Calu3 (cell line): ENCODE measurements at regions not wholly inside any gene's neighbourhood (a gene's known extent, or its start where the extent isn't known, plus 50 kb on each side); places are given as distances from the start of the nearest gene placed in this dataset.

ENCODE experiments used
- BruUV-seq: library from RNA; stranded (reverse); fragments of 400-500 nt; replicated peaks from 2 replicates; lab custom pipeline; 2021; lab: Mats Ljungman, UMichigan
- CTCF ChIA-PET: fragments of 300-600 bp; sonication (Branson Sonifier 250); formaldehyde crosslinking; loops from one replicate; lab custom pipeline; 2022; ENCODE audit warnings: antibody characterized with exemption; lab: Charles Lee
- DNase-seq: peaks from one replicate; pipeline ENCODE4 v3.0.0; 2022
- H3K27ac Mint-ChIP-seq: one replicate; pipeline ENCODE4 v1.8.0; 2022; ENCODE audit warnings: mixed read lengths; ENCODE audit not compliant: unreplicated experiment
- H3K27me3 Mint-ChIP-seq: one replicate; pipeline ENCODE4 v1.8.0; 2022; ENCODE audit warnings: mixed read lengths; ENCODE audit not compliant: unreplicated experiment
- H3K36me3 Mint-ChIP-seq: one replicate; pipeline ENCODE4 v1.8.0; 2022; ENCODE audit warnings: mild to moderate bottlenecking, moderate library complexity, mixed read lengths; ENCODE audit not compliant: insufficient read depth, unreplicated experiment
- H3K4me1 Mint-ChIP-seq: one replicate; pipeline ENCODE4 v1.8.0; 2022; ENCODE audit warnings: mild to moderate bottlenecking, low read depth, mixed read lengths; ENCODE audit not compliant: unreplicated experiment
- H3K4me3 Mint-ChIP-seq: one replicate; pipeline ENCODE4 v1.8.0; 2022; ENCODE audit warnings: mild to moderate bottlenecking, low read depth, moderate library complexity, mixed read lengths; ENCODE audit not compliant: unreplicated experiment
- H3K9me3 Mint-ChIP-seq: one replicate; pipeline ENCODE4 v1.8.0; 2022; ENCODE audit warnings: low read depth, mixed read lengths; ENCODE audit not compliant: unreplicated experiment
- intact Hi-C: fragments of 100-400 bp; cut with micrococcal nuclease; formaldehyde crosslinking; loops from one replicate; pipeline ENCODE4 v1.10.0; 2022; ENCODE audit not compliant: unreplicated experiment
- TF ChIP-seq, protein P1 (sequence below): fragments of 200-600 bp; IDR thresholded peaks from one replicate; pipeline ENCODE4 v1.8.0; 2022; ENCODE audit warnings: antibody characterized with exemption; ENCODE audit not compliant: unreplicated experiment

DNA sequence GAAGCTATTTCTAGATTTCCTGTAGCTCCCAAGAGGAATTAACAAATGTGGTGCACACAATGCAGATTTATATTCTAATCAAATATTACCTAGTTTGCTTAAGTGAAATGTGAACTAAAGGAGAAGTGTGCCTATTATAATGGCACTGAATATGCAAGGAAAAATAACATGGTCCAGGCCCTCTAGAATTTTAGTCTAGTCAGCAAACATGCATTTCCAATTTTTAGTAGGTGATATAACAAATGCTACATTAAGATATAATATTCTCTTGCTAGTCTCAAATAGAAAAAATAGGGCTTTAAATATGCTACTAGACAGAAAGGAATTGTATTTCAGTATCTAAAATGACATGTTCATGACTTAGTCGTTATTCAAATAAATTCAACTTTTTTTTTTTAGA lies 689.5 kb downstream of the TMEM182 start:
- Mint-ChIP-seq H3K9me3 (peaks cover 10% of the 10 kb centered on the region), H3K27me3 (no peaks in the 10 kb centered on the region), H3K27ac (no peak overlapping the region), H3K4me3 (no peak overlapping the region), H3K36me3 (no peaks in the 10 kb centered on the region), H3K4me1 (no peaks in the 10 kb centered on the region)
- no TSS peak for BruUV-seq
- CTCF ChIA-PET, result no interaction called here
- intact Hi-C loops, result no loop called here
- no peak for DNase-seq
- TF ChIP-seq, protein P1, sequence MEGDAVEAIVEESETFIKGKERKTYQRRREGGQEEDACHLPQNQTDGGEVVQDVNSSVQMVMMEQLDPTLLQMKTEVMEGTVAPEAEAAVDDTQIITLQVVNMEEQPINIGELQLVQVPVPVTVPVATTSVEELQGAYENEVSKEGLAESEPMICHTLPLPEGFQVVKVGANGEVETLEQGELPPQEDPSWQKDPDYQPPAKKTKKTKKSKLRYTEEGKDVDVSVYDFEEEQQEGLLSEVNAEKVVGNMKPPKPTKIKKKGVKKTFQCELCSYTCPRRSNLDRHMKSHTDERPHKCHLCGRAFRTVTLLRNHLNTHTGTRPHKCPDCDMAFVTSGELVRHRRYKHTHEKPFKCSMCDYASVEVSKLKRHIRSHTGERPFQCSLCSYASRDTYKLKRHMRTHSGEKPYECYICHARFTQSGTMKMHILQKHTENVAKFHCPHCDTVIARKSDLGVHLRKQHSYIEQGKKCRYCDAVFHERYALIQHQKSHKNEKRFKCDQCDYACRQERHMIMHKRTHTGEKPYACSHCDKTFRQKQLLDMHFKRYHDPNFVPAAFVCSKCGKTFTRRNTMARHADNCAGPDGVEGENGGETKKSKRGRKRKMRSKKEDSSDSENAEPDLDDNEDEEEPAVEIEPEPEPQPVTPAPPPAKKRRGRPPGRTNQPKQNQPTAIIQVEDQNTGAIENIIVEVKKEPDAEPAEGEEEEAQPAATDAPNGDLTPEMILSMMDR, result no peak

DNA sequence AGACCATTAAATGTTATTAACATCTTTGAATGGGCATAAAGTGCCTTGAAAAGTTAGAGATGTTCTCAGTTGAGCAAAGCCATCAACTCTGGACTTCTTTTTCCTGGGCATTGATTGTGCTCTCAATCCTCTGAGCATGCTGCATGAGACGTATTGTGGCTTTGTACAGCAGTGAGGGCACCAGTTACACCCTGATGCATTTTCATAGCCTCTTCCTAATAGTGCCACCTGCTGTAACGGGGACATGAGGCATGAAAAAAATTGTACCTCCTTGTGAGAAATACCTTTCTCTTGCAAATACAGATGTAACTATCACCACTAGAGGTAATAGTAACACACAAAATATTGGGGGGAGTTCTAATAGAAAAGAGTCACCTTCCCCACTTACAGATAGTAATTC lies 697.5 kb downstream of the TMEM182 start:
- no TSS peak for BruUV-seq
- no peak overlapping the region for H3K4me3 Mint-ChIP-seq
- H3K36me3 Mint-ChIP-seq, result no peaks in the 10 kb centered on the region
- no peak for DNase-seq
- CTCF ChIA-PET, result no interaction called here
- no peaks in the 10 kb centered on the region for H3K27me3 Mint-ChIP-seq
- TF ChIP-seq, protein P1, result no peak
- intact Hi-C loops, result no loop called here
- H3K4me1 Mint-ChIP-seq, result no peaks in the 10 kb centered on the region
- peaks cover 8% of the 10 kb centered on the region for H3K9me3 Mint-ChIP-seq
- no peak overlapping the region for H3K27ac Mint-ChIP-seq

DNA sequence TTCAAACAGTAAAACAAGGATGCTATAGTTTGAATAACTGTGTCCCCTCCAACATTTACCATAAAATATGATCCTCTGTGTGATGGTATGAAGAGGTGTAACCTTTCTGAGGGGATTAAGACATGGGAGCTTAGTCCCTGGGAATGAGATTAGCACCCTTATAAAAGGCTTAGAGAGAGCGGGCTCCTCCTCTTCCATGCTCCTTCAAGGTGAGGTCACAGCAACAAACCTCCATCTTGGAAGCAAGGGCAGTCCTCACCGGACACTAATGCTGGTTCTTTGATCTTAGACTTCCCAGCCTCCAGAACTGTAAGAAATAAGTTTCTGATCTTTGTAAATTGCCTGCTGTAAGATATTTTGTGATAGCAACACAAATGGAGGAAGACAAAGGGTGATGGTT lies 700.3 kb downstream of the TMEM182 start:
- peaks cover 4% of the 10 kb centered on the region for H3K36me3 Mint-ChIP-seq
- no peaks in the 10 kb centered on the region for H3K27me3 Mint-ChIP-seq
- H3K27ac Mint-ChIP-seq, result no peak overlapping the region
- TF ChIP-seq, protein P1, result no peak
- BruUV-seq, result no TSS peak
- intact Hi-C loops, result no loop called here
- H3K9me3 Mint-ChIP-seq, result peaks cover 12% of the 10 kb centered on the region
- CTCF ChIA-PET, result no interaction called here
- no peaks in the 10 kb centered on the region for H3K4me1 Mint-ChIP-seq
- no peak for DNase-seq
- H3K4me3 Mint-ChIP-seq, result no peak overlapping the region

DNA sequence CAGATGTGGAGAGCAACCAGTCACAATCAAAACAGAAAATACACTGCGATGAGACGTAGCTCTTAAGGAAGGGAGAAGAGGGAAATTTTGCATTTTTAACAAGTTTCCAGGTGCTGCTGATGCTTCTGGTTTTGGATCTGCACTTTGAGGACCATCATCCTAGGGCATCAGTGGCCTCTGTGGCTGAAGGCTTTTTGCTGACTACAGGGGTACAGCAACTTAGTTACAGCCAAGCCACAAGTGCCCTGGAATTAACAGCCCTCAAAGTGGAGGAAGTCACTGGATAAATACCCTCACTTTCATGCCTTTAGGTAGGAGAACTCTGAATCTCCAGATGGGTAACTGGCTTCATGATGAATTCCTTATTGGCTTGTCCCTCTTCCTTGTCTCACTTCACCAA lies 700.9 kb downstream of the TMEM182 start:
- peaks cover 12% of the 10 kb centered on the region for H3K9me3 Mint-ChIP-seq
- BruUV-seq, result no TSS peak
- no peak for DNase-seq
- TF ChIP-seq, protein P1, result no peak
- no peaks in the 10 kb centered on the region for H3K27me3 Mint-ChIP-seq
- no peaks in the 10 kb centered on the region for H3K4me1 Mint-ChIP-seq
- intact Hi-C loops, result no loop called here
- CTCF ChIA-PET, result no interaction called here
- peaks cover 4% of the 10 kb centered on the region for H3K36me3 Mint-ChIP-seq
- no peak overlapping the region for H3K4me3 Mint-ChIP-seq
- no peak overlapping the region for H3K27ac Mint-ChIP-seq

DNA sequence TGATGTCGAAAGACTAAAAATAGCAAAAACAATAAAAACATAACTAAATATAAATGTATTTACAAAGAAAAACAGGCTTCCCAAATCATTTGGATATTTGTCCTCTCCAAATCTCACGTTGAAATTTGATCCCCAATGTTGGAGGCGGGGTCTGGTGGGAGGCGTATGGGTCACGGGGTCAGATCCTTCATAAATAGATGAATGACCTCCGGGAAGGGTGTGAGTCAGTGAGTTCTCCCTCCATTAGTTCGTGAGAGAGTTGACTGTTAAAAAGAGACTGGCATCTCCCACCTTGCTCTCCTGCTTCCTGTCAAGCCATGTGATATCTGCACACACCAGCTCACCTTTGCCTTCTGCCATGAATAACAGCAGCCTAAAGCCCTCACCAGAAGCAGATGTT lies 703.0 kb downstream of the TMEM182 start:
- no peak overlapping the region for H3K4me3 Mint-ChIP-seq
- no peak overlapping the region for H3K27ac Mint-ChIP-seq
- no peak for DNase-seq
- CTCF ChIA-PET, result no interaction called here
- H3K36me3 Mint-ChIP-seq, result peaks cover 4% of the 10 kb centered on the region
- TF ChIP-seq, protein P1, result no peak
- H3K27me3 Mint-ChIP-seq, result no peaks in the 10 kb centered on the region
- intact Hi-C loops, result no loop called here
- no peaks in the 10 kb centered on the region for H3K4me1 Mint-ChIP-seq
- BruUV-seq, result no TSS peak
- peaks cover 14% of the 10 kb centered on the region for H3K9me3 Mint-ChIP-seq
